ENCODE measurements at regions not wholly inside any gene's neighbourhood (a gene's known extent, or its start where the extent isn't known, plus 50 kb on each side); places are given as distances from the start of the nearest gene placed in this dataset.

- TF ChIP-seq MXI1 (IDR thresholded peaks at IDR 0.05; ENCODE audit: low read depth, low read length): no peak
- no peak for TF ChIP-seq SPI1 (IDR thresholded peaks at IDR 0.05; ENCODE audit: borderline replicate concordance, insufficient read depth, low read depth, low read length)
- no peak for TF ChIP-seq NBN (IDR thresholded peaks at IDR 0.05)
- no peak for TF ChIP-seq EP300 (IDR thresholded peaks at IDR 0.05; ENCODE audit: borderline replicate concordance in 1 of 2, control insufficient read depth in 1 of 2, low read depth in 2 of 2, low read length in 2 of 2)
- TF ChIP-seq CTCF (IDR thresholded peaks at IDR 0.05 in 2 of 3, conservative IDR thresholded peaks at IDR 0.05 in 1 of 3; ENCODE audit: control insufficient read depth in 2 of 3, extremely low read depth in 1 of 3, insufficient read depth in 1 of 3, low read depth in 3 of 3, low read length in 3 of 3): no peak
- no peak for TF ChIP-seq ZZZ3 (IDR thresholded peaks at IDR 0.05; ENCODE audit: control insufficient read depth, insufficient read length, low read depth)
- TF ChIP-seq HDGF (IDR thresholded peaks at IDR 0.05): no peak
- TF ChIP-seq FOXM1 (IDR thresholded peaks at IDR 0.05; ENCODE audit: low read depth, low read length): no peak
- TF ChIP-seq CBFB (IDR thresholded peaks at IDR 0.05; ENCODE audit: low read depth): no peak
- TF ChIP-seq CEBPB (IDR thresholded peaks at IDR 0.05; ENCODE audit: borderline replicate concordance in 1 of 2, low read depth in 2 of 2, low read length in 2 of 2): no peak
- TF ChIP-seq MTA2 (IDR thresholded peaks at IDR 0.05; ENCODE audit: low read depth): no peak
- TF ChIP-seq E4F1 (IDR thresholded peaks at IDR 0.05; ENCODE audit: borderline replicate concordance, partially characterized antibody): no peak
- no peak for TF ChIP-seq CBX3 (IDR thresholded peaks at IDR 0.05; ENCODE audit: borderline replicate concordance, low read depth)
These were observed 74.1 kb upstream of the PLA2G4A start for GRCh38 chr1:186754542-186755145.
